GM23338 (cell line): ENCODE measurements at regions not wholly inside any gene's neighbourhood (a gene's known extent, or its start where the extent isn't known, plus 50 kb on each side); places are given as distances from the start of the nearest gene placed in this dataset.

Experiments
- ATAC-seq: fragments of 200-7000 bp; cut with Tn5 transposase; 3 replicates; pipeline ENCODE4 v1.9.1; 2020
- DNase-seq: peaks from one replicate; pipeline ENCODE4 v3.0.0-alpha.2; 2015; ENCODE audit warnings: low spot score
- H2AFZ ChIP-seq: fragments of 200-600 bp; sonication (generic); 2 replicates; pipeline ENCODE4 v1.8.0; 2016; ENCODE audit warnings: antibody characterized with exemption, mild to moderate bottlenecking, moderate library complexity
- H3F3A ChIP-seq: fragments of 200-600 bp; sonication (generic); replicated peaks from 2 replicates; pipeline ENCODE4 v1.8.0; 2017; ENCODE audit warnings: antibody characterized with exemption, mixed run types, low read depth
- H3K27ac ChIP-seq: fragments of 200-600 bp; sonication (generic); 2 replicates; pipeline ENCODE4 v1.6.1; 2016; ENCODE audit warnings: low read depth
- H3K27me3 ChIP-seq: fragments of 200-600 bp; sonication (generic); 2 replicates; pipeline ENCODE4 v1.8.0; 2016; ENCODE audit warnings: mild to moderate bottlenecking, mixed run types, moderate library complexity; ENCODE audit not compliant: insufficient read depth
- H3K36me3 ChIP-seq: fragments of 200-600 bp; sonication (generic); 2 replicates; pipeline ENCODE4 v1.8.0; 2016; ENCODE audit warnings: mild to moderate bottlenecking; ENCODE audit not compliant: insufficient read depth
- H3K4me1 ChIP-seq: fragments of 200-600 bp; sonication (generic); 2 replicates; pipeline ENCODE4 v1.8.0; 2016; ENCODE audit warnings: mild to moderate bottlenecking, moderate library complexity; ENCODE audit not compliant: insufficient read depth
- H3K4me2 ChIP-seq: fragments of 200-600 bp; sonication (generic); 2 replicates; pipeline ENCODE4 v1.7.1; 2017; ENCODE audit warnings: mixed run types
- H3K4me3 ChIP-seq: fragments of 200-600 bp; sonication (generic); 2 replicates; pipeline ENCODE4 v1.6.1; 2016; ENCODE audit warnings: mixed run types
- H3K79me2 ChIP-seq: fragments of 200-600 bp; sonication (generic); replicated peaks from 2 replicates; pipeline ENCODE4 v1.8.0; 2017; ENCODE audit warnings: mild to moderate bottlenecking; ENCODE audit not compliant: insufficient read depth
- H3K9me2 ChIP-seq: fragments of 200-600 bp; sonication (generic); 2 replicates; pipeline ENCODE4 v1.8.0; 2017; ENCODE audit not compliant: insufficient read depth
- H4K20me1 ChIP-seq: fragments of 200-600 bp; sonication (generic); replicated peaks from 2 replicates; pipeline ENCODE4 v1.8.0; 2017; ENCODE audit warnings: mild to moderate bottlenecking; ENCODE audit not compliant: insufficient read depth
- H3K27ac Mint-ChIP-seq: 2 replicates; pipeline ENCODE4 v1.8.0; 2020; ENCODE audit warnings: inconsistent platforms, mild to moderate bottlenecking, moderate library complexity, mixed read lengths
- H3K27me3 Mint-ChIP-seq: 3 replicates; pipeline ENCODE4 v1.8.0; 2022; ENCODE audit warnings: low read depth, mild to moderate bottlenecking, moderate library complexity, mixed read lengths, inconsistent platforms; ENCODE audit not compliant: insufficient read depth, poor library complexity
- H3K36me3 Mint-ChIP-seq: 3 replicates; pipeline ENCODE4 v1.8.0; 2021; ENCODE audit warnings: low read depth, mild to moderate bottlenecking, inconsistent platforms, moderate library complexity, mixed read lengths
- H3K4me1 Mint-ChIP-seq: 3 replicates; pipeline ENCODE4 v1.8.0; 2020; ENCODE audit warnings: mild to moderate bottlenecking, inconsistent platforms, mixed read lengths
- H3K4me3 Mint-ChIP-seq: 3 replicates; pipeline ENCODE4 v1.8.0; 2021; ENCODE audit warnings: moderate library complexity, mild to moderate bottlenecking, inconsistent platforms, mixed read lengths
- H3K9me3 Mint-ChIP-seq: 3 replicates; pipeline ENCODE4 v1.8.0; 2020; ENCODE audit warnings: moderate library complexity, mild to moderate bottlenecking, inconsistent platforms, mixed read lengths
- CREB1 ChIP-seq: fragments of 250-450 bp; sonication (Bioruptor Pico); IDR thresholded peaks from 2 replicates; pipeline ENCODE4 v1.5.0; 2020; ENCODE audit warnings: low read depth, mild to moderate bottlenecking, moderate library complexity
- EZH2 ChIP-seq: fragments of 200-600 bp; sonication (generic); IDR thresholded peaks from one replicate; pipeline ENCODE4 v1.8.0; 2017; ENCODE audit warnings: antibody characterized with exemption, mild to moderate bottlenecking, low read depth; ENCODE audit not compliant: unreplicated experiment
- EZH2phosphoT487 ChIP-seq: fragments of 200-600 bp; sonication (generic); IDR thresholded peaks from one replicate; pipeline ENCODE4 v1.8.1; 2018; ENCODE audit warnings: antibody characterized with exemption; ENCODE audit not compliant: unreplicated experiment
- JUNB ChIP-seq: IDR thresholded peaks from one replicate; pipeline ENCODE4 v1.6.1; 2016; ENCODE audit warnings: antibody characterized with exemption; ENCODE audit not compliant: unreplicated experiment
- NANOG ChIP-seq: IDR thresholded peaks from 2 replicates; pipeline ENCODE4 v1.6.1; 2016; ENCODE audit warnings: antibody characterized with exemption, borderline replicate concordance
- POLR2AphosphoS5 ChIP-seq: IDR thresholded peaks from 2 replicates; pipeline ENCODE4 v1.6.1; 2016; ENCODE audit warnings: antibody characterized with exemption, low read depth
- STAT1 ChIP-seq: IDR thresholded peaks from one replicate; pipeline ENCODE4 v1.6.1; 2016; ENCODE audit warnings: antibody characterized with exemption; ENCODE audit not compliant: unreplicated experiment
- ZNF114 ChIP-seq: fragments of 250-450 bp; sonication (Bioruptor Pico); IDR thresholded peaks from 2 replicates; pipeline ENCODE4 v1.5.0; 2020; ENCODE audit warnings: mild to moderate bottlenecking, moderate library complexity
- ZNF331 ChIP-seq: fragments of 250-450 bp; sonication (Bioruptor Pico); IDR thresholded peaks from 2 replicates; pipeline ENCODE4 v1.5.0; 2020; ENCODE audit warnings: low read depth, mild to moderate bottlenecking, moderate library complexity
- TF ChIP-seq, protein P1 (sequence below): IDR thresholded peaks from 2 replicates; pipeline ENCODE4 v1.6.1; 2016; ENCODE audit warnings: antibody characterized with exemption
- TF ChIP-seq, protein P2 (sequence below): fragments of 250-450 bp; sonication (Bioruptor Pico); IDR thresholded peaks from 2 replicates; pipeline ENCODE4 v1.5.0; 2020; ENCODE audit warnings: mild to moderate bottlenecking, moderate library complexity
- TF ChIP-seq, protein P3 (sequence below): IDR thresholded peaks from one replicate; pipeline ENCODE4 v1.6.1; 2018; ENCODE audit warnings: antibody characterized with exemption; ENCODE audit not compliant: unreplicated experiment
- TF ChIP-seq, protein P4 (sequence below), 2 experiments: fragments of 200-600 bp in 1 of 2; sonication (generic) in 1 of 2; conservative IDR thresholded peaks; 2 replicates each; pipeline versions ENCODE4 v1.5.1 to v1.6.1; 2016 to 2017; ENCODE audit warnings: antibody characterized with exemption in 2 of 2, low read depth in 2 of 2, mild to moderate bottlenecking in 2 of 2, moderate library complexity in 1 of 2

DNA sequence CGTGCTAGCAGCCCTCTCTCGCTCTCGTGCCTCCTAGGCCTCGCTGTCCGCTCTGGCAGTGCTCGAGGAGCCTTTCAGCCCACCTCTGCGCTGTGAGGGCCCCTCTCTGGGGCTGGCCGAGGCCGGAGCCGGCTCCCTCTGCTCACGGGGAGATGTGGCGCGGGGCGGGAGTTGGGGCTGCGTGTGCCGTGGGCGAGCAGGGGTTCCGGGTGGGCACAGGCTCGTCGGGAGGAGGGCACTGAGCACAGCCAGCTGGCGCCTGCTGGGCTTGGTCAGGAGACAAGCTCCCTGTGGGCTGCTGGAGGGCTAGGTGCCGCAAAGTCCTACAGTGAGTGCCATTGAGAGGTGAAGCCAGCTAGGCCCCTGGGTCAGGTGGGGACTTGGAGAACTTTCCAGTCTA is 994.5 kb downstream of the C4orf33 start:
- ATAC-seq (no peak), DNase-seq (no peak)
- H3K79me2 ChIP-seq: no peaks in the 10 kb centered on the region
- H3K27ac ChIP-seq: no peak overlapping the region
- H3K4me1 ChIP-seq: no peaks in the 10 kb centered on the region; the same call in 1 of the 2 replicates
- no peak overlapping the region for H3K4me3 Mint-ChIP-seq
- H3K4me2 ChIP-seq: no peak overlapping the region
- H3K27me3 Mint-ChIP-seq: no peaks in the 10 kb centered on the region
- peaks cover 3% of the 10 kb centered on the region; the same call in 1 of the 3 replicates for H3K4me1 Mint-ChIP-seq
- H3K27ac Mint-ChIP-seq: no peak overlapping the region
- no peaks in the 10 kb centered on the region for H3K9me2 ChIP-seq
- H3F3A ChIP-seq: no peaks in the 10 kb centered on the region
- H3K9me3 Mint-ChIP-seq: peaks cover 6% of the 10 kb centered on the region; the same call in 2 of the 3 replicates
- H3K36me3 Mint-ChIP-seq: peaks cover 21% of the 10 kb centered on the region; the same call in 2 of the 3 replicates
- no peaks in the 10 kb centered on the region for H3K36me3 ChIP-seq
- no peak overlapping the region for H2AFZ ChIP-seq
- H3K4me3 ChIP-seq: no peak overlapping the region
- TF ChIP-seq ZNF114 (CRISPR knock-in tag) (no peak), NANOG (no peak), POLR2AphosphoS5 (no peak), JUNB (no peak), CREB1 (CRISPR knock-in tag) (no peak), STAT1 (no peak), EZH2 (no peak), EZH2phosphoT487 (no peak), ZNF331 (CRISPR knock-in tag) (no peak)
- TF ChIP-seq, protein P1, sequence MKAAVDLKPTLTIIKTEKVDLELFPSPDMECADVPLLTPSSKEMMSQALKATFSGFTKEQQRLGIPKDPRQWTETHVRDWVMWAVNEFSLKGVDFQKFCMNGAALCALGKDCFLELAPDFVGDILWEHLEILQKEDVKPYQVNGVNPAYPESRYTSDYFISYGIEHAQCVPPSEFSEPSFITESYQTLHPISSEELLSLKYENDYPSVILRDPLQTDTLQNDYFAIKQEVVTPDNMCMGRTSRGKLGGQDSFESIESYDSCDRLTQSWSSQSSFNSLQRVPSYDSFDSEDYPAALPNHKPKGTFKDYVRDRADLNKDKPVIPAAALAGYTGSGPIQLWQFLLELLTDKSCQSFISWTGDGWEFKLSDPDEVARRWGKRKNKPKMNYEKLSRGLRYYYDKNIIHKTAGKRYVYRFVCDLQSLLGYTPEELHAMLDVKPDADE: no peak
- TF ChIP-seq, protein P2, sequence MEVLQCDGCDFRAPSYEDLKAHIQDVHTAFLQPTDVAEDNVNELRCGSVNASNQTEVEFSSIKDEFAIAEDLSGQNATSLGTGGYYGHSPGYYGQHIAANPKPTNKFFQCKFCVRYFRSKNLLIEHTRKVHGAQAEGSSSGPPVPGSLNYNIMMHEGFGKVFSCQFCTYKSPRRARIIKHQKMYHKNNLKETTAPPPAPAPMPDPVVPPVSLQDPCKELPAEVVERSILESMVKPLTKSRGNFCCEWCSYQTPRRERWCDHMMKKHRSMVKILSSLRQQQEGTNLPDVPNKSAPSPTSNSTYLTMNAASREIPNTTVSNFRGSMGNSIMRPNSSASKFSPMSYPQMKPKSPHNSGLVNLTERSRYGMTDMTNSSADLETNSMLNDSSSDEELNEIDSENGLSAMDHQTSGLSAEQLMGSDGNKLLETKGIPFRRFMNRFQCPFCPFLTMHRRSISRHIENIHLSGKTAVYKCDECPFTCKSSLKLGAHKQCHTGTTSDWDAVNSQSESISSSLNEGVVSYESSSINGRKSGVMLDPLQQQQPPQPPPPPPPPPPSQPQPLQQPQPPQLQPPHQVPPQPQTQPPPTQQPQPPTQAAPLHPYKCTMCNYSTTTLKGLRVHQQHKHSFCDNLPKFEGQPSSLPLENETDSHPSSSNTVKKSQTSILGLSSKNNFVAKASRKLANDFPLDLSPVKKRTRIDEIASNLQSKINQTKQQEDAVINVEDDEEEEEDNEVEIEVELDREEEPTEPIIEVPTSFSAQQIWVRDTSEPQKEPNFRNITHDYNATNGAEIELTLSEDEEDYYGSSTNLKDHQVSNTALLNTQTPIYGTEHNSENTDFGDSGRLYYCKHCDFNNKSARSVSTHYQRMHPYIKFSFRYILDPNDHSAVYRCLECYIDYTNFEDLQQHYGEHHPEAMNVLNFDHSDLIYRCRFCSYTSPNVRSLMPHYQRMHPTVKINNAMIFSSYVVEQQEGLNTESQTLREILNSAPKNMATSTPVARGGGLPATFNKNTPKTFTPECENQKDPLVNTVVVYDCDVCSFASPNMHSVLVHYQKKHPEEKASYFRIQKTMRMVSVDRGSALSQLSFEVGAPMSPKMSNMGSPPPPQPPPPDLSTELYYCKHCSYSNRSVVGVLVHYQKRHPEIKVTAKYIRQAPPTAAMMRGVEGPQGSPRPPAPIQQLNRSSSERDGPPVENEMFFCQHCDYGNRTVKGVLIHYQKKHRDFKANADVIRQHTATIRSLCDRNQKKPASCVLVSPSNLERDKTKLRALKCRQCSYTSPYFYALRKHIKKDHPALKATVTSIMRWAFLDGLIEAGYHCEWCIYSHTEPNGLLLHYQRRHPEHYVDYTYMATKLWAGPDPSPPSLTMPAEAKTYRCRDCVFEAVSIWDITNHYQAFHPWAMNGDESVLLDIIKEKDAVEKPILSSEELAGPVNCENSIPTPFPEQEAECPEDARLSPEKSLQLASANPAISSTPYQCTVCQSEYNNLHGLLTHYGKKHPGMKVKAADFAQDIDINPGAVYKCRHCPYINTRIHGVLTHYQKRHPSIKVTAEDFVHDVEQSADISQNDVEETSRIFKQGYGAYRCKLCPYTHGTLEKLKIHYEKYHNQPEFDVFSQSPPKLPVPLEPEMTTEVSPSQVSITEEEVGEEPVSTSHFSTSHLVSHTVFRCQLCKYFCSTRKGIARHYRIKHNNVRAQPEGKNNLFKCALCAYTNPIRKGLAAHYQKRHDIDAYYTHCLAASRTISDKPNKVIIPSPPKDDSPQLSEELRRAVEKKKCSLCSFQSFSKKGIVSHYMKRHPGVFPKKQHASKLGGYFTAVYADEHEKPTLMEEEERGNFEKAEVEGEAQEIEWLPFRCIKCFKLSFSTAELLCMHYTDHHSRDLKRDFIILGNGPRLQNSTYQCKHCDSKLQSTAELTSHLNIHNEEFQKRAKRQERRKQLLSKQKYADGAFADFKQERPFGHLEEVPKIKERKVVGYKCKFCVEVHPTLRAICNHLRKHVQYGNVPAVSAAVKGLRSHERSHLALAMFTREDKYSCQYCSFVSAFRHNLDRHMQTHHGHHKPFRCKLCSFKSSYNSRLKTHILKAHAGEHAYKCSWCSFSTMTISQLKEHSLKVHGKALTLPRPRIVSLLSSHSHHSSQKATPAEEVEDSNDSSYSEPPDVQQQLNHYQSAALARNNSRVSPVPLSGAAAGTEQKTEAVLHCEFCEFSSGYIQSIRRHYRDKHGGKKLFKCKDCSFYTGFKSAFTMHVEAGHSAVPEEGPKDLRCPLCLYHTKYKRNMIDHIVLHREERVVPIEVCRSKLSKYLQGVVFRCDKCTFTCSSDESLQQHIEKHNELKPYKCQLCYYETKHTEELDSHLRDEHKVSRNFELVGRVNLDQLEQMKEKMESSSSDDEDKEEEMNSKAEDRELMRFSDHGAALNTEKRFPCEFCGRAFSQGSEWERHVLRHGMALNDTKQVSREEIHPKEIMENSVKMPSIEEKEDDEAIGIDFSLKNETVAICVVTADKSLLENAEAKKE (CRISPR knock-in tag): no peak
- TF ChIP-seq, protein P3, sequence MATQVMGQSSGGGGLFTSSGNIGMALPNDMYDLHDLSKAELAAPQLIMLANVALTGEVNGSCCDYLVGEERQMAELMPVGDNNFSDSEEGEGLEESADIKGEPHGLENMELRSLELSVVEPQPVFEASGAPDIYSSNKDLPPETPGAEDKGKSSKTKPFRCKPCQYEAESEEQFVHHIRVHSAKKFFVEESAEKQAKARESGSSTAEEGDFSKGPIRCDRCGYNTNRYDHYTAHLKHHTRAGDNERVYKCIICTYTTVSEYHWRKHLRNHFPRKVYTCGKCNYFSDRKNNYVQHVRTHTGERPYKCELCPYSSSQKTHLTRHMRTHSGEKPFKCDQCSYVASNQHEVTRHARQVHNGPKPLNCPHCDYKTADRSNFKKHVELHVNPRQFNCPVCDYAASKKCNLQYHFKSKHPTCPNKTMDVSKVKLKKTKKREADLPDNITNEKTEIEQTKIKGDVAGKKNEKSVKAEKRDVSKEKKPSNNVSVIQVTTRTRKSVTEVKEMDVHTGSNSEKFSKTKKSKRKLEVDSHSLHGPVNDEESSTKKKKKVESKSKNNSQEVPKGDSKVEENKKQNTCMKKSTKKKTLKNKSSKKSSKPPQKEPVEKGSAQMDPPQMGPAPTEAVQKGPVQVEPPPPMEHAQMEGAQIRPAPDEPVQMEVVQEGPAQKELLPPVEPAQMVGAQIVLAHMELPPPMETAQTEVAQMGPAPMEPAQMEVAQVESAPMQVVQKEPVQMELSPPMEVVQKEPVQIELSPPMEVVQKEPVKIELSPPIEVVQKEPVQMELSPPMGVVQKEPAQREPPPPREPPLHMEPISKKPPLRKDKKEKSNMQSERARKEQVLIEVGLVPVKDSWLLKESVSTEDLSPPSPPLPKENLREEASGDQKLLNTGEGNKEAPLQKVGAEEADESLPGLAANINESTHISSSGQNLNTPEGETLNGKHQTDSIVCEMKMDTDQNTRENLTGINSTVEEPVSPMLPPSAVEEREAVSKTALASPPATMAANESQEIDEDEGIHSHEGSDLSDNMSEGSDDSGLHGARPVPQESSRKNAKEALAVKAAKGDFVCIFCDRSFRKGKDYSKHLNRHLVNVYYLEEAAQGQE: no peak
- TF ChIP-seq, protein P4, sequence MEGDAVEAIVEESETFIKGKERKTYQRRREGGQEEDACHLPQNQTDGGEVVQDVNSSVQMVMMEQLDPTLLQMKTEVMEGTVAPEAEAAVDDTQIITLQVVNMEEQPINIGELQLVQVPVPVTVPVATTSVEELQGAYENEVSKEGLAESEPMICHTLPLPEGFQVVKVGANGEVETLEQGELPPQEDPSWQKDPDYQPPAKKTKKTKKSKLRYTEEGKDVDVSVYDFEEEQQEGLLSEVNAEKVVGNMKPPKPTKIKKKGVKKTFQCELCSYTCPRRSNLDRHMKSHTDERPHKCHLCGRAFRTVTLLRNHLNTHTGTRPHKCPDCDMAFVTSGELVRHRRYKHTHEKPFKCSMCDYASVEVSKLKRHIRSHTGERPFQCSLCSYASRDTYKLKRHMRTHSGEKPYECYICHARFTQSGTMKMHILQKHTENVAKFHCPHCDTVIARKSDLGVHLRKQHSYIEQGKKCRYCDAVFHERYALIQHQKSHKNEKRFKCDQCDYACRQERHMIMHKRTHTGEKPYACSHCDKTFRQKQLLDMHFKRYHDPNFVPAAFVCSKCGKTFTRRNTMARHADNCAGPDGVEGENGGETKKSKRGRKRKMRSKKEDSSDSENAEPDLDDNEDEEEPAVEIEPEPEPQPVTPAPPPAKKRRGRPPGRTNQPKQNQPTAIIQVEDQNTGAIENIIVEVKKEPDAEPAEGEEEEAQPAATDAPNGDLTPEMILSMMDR (conservative IDR thresholded peaks at IDR 0.05; ENCODE audit: low read depth in 2 of 2): no peak
- no peaks in the 10 kb centered on the region for H4K20me1 ChIP-seq
- H3K27me3 ChIP-seq: no peaks in the 10 kb centered on the region
